Urinary bladder (tissue), 3 donors: ENCODE measurements at regions not wholly inside any gene's neighbourhood (a gene's known extent, or its start where the extent isn't known, plus 50 kb on each side); places are given as distances from the start of the nearest gene placed in this dataset.
"Not testable (repeated sequence)": the region's sequence is repeated elsewhere in the genome, so short reads cannot be mapped to it uniquely, and the experiment has no call there.

Source experiments
- DNase-seq: peaks from one replicate; pipeline ENCODE4 v3.0.0-alpha.2; 2015; ENCODE audit errors: extremely low spot score
- H3K27ac ChIP-seq: one replicate; pipeline ENCODE4 v1.5.1; 2013; ENCODE audit warnings: low read depth, mild to moderate bottlenecking, moderate library complexity
- H3K36me3 ChIP-seq: one replicate; pipeline ENCODE4 v1.6.1; 2013; ENCODE audit warnings: mild to moderate bottlenecking, moderate library complexity; ENCODE audit not compliant: insufficient read depth
- H3K4me1 ChIP-seq: one replicate; pipeline ENCODE4 v1.6.1; 2013; ENCODE audit warnings: mild to moderate bottlenecking, moderate library complexity; ENCODE audit not compliant: insufficient read depth
- H3K4me3 ChIP-seq: one replicate; pipeline ENCODE4 v1.5.1; 2013; ENCODE audit warnings: low read depth, low read length
- WGBS: extraction: QIAGEN DNeasy Blood & Tissue Kit; methylation state at CpG from one replicate; pipeline ENCODE4 v1.1.7; 2013; 5-methylcytosine and 5-hydroxymethylcytosine counted together
- donor health status: healthy with polysubstance abuse.
- donor health status: healthy.

DNA sequence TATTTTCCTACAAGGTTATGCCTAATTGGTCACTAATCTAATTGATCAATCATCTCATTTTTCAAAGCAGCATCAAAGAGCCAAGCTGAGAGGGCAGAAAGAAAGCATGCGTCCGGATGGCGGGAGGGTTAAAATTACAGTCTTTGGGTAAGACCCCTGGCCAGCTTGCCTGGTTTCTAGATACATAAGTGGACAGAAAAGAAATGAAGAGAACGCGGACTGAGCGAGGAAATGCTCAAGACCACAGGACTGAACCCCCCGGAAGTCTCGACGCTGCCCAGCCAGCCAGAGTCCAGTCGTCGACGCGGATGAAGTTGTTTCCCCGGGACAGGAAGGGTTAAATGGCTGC lies 297.2 kb downstream of the OMA1 start:
- Histone ChIP-seq H3K36me3 (no peaks in the 10 kb centered on the region), H3K4me3 (peak overlapping the region; percentile 18), H3K4me1 (peaks cover 2% of the 10 kb centered on the region), H3K27ac (no peak overlapping the region)
- WGBS, result 2% methylated on average over 14 of the region's 14 CpGs
- DNase-seq, result no peak

DNA sequence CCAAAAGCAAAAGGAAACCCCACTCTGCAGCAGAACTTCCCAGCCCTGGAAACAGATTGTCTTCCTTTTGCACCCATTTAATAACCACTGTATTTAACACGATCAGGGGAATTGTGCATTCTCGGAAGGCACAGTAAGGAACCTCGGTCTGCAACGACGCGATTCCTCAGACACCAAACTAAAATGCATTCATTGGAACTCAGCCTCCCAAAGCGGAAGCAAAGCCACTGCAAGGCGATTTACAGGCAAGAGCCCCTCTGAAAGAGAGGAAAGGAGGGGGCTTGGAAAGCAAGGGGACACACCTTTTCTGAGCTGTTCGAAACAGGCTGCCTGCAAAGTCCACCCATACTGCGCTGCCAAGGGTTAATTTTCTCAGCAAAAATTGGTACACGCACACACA lies 297.7 kb downstream of the OMA1 start:
- no peak for DNase-seq
- Histone ChIP-seq H3K4me3 (no peak overlapping the region), H3K27ac (no peak overlapping the region), H3K4me1 (peaks cover 2% of the 10 kb centered on the region), H3K36me3 (no peaks in the 10 kb centered on the region)
- WGBS, result 3% methylated on average over 11 of the region's 11 CpGs

DNA sequence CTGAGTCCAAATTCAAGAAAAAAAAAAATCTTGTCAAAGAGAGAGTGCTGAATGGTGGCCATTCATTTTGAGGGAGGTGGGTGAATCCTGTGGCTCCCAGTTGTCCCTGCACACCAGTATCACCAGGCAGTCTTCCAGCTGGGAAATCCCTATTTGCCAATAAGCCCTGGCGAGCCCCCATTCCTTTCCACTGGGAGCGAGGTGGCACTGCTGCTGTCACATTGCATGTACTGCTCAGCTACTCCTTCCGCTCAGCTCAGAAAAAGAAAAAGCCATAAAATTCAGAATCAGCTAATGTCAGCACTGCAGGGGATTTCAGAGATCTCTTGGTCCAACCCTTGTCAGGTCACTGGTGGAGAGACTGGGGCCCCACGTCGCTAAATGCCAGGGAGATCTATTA lies 298.5 kb downstream of the OMA1 start:
- H3K27ac ChIP-seq, result no peak overlapping the region
- H3K4me3 ChIP-seq, result no peak overlapping the region
- H3K36me3 ChIP-seq, result no peaks in the 10 kb centered on the region
- 16% methylated on average over 5 of the region's 5 CpGs for WGBS
- peaks cover 2% of the 10 kb centered on the region for H3K4me1 ChIP-seq
- DNase-seq, result no peak

DNA sequence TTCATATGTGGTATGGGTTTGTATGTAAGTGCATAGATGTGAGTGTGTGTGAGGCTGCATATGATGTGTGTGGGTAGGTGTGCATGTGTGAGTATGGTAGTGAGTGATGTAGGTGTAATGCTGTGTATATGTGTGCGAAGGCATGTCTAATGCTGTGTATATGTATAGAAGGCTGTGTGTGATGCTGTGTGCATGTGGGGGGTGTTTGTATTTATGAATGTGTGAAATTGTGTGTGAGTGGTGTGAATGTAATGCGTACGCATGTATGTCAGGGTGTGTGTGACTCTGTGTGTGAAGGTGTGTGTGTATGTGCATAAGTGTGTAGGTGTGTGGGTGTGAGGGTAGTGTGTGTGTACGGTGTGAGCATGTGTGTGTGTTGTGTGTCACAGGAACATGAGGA lies 300.0 kb downstream of the OMA1 start:
- no peaks in the 10 kb centered on the region for H3K36me3 ChIP-seq
- no peak overlapping the region for H3K4me3 ChIP-seq
- DNase-seq, result no peak
- WGBS, result 94% methylated on average over 4 of the region's 4 CpGs
- no peak overlapping the region for H3K27ac ChIP-seq
- H3K4me1 ChIP-seq, result peaks cover 2% of the 10 kb centered on the region

DNA sequence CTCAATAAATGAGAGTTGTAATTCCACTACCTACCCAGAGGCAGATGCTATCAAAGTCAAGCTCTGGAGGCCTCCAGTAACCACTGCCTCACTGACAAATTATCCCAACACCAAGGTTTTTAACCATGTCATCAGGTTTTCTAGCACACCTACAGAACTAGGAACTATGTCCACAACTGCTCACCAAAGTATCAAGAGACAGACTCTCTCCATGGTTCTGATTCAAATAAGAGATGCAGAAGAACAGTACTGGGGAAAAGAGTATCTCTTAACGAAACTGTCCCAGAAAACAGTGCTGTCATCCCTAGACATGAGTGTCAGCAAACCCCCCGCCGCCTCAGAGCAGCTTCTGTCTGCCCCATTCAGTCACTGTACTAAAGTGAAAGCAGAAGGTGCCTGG lies 301.7 kb downstream of the OMA1 start:
- Histone ChIP-seq H3K36me3 (no peaks in the 10 kb centered on the region), H3K4me3 (no peak overlapping the region), H3K4me1 (peaks cover 2% of the 10 kb centered on the region), H3K27ac (no peak overlapping the region)
- 68% methylated on average over 3 of the region's 3 CpGs for WGBS
- no peak for DNase-seq

DNA sequence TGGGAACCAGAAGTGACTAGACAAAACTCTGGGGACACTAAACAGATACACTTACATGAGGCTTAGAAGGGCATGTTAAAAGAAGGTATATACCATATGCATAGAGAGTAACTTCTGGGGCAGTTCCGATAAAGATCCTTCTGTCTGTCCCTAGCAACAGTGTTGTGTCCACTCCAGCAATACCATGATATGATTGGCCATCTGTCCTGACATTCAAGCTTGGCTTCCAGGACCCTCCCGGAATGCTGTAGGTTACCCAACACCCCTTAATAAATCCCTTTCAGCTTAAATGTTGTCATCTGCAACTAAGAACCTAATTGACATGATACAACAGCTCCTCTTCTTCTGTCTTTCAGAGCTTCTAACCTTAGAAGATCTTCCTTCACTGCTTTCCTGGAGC lies 307.7 kb downstream of the OMA1 start:
- 72% methylated on average over 2 of the region's 2 CpGs for WGBS
- H3K27ac ChIP-seq, result no peak overlapping the region
- no peak for DNase-seq

DNA sequence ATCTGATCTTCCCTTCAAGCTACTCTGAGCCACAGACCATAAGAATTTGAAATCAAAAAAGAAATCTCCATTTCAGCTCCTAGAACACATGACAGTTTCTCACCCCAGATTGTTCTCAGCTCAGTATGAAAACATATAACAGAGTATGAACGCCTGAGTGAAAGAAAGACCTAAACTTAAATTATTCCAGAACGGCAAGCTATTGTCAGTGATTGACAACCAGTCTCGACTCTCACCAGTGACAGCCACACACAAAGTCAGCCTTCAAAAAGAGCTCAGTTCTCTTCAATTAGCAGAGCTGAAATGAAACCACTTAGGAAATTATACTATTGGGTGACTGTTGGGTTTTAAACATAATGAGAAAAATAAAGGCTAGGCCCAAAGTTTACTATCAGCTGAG lies 312.8 kb downstream of the OMA1 start:
- DNase-seq, result no peak
- Histone ChIP-seq H3K4me1 (no peaks in the 10 kb centered on the region), H3K27ac (no peak overlapping the region), H3K4me3 (no peak overlapping the region), H3K36me3 (no peaks in the 10 kb centered on the region)
- WGBS, result 80% methylated on average over 3 of the region's 3 CpGs

More for the DNA sequence above, 307.7 kb downstream of the OMA1 start:
- H3K36me3 ChIP-seq, result no peaks in the 10 kb centered on the region
- no peak overlapping the region for H3K4me3 ChIP-seq
- no peaks in the 10 kb centered on the region for H3K4me1 ChIP-seq

DNA sequence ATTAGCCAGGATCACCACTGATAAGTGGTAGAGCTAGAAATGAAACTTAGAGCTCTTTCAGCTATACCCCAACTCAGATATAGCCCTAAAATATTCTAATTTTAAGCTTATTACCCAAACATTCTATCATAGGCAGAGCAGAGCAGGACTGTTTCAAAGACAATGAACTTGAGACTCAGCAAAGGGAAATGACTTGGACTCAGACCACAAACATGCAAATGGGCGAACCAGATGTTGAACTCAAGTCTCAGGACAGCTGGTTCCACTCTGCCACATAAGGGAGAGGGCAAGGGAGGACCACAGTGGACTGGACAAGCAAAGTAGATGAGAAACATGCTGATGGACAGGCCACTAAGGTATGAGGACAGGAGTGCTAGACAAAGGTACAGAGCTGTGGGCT lies 315.3 kb downstream of the OMA1 start:
- no peaks in the 10 kb centered on the region for H3K36me3 ChIP-seq
- no peak overlapping the region for H3K27ac ChIP-seq
- 58% methylated on average over 1 of the region's 1 CpG for WGBS
- no peak overlapping the region for H3K4me3 ChIP-seq
- no peak for DNase-seq
- no peaks in the 10 kb centered on the region for H3K4me1 ChIP-seq

DNA sequence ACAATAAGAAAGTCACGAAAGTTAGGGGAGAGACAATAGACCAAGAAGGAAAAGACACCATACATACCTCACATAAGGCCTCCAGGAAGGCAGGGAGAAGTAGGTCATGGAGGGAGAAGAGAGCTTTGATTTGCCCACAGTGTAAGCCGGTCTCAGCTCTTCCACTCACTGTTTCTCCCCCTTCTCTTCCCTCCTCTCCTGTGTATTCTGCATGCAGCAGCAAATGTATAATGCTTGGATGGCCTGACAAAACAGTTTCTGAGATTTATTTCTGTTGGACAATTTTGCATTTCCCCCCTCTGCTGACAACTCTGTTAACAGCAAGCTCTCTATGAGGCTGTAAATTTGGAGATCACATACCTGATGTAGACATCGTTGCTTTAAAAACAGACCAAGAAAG lies 318.9 kb downstream of the OMA1 start:
- no peak for DNase-seq
- Histone ChIP-seq H3K4me1 (no peaks in the 10 kb centered on the region), H3K36me3 (no peaks in the 10 kb centered on the region), H3K27ac (no peak overlapping the region), H3K4me3 (no peak overlapping the region)
- 63% methylated on average over 3 of the region's 3 CpGs for WGBS

DNA sequence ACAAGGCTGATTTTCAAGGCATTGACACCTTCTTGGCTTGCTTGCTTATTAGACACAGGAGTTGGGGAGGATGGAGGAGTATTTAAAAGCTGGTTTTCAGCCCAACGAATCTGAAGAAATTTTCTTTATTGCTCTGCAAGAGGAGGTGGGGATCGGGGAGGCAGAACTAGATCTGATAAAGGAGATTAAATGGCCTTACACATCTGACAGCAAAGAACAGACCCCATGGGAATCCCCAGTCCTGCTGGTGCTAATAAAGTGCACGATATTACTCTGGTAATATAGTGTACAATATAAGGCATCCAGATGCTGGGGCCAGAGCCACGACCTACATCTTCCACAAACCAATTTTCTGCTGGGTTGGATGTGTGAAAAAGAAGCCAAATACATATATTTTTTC lies 323.0 kb downstream of the OMA1 start:
- no peaks in the 10 kb centered on the region for H3K4me1 ChIP-seq
- no peak for DNase-seq
- no peak overlapping the region for H3K27ac ChIP-seq
- no peak overlapping the region for H3K4me3 ChIP-seq
- 47% methylated on average over 4 of the region's 4 CpGs for WGBS
- H3K36me3 ChIP-seq, result no peaks in the 10 kb centered on the region

DNA sequence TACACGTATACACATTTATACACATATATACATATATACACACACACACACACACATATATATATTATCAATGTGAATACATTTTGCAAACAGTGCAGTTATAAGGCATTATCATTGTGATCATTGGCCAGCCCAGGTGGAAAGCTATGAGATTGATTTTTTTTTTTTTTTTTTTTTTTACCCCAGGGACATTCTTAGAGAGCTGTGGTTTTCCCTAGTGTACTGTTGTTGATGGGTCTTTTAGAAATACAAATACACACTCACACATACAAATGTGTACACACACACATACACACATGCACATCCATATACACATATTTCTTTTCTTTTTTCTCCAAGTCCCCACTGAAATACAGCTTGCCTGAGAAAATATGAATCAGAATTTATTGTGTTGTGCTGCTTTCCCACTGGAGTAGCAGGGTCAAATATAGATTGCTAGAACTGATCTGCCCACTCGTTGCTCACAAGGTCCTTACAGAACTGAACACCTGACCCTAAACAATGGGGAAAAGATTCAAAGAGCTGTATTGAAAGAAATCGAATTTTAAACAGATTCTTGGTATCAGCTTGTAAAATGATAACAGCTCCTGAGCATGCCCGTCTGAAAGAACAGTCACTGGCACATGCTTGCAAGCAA lies 325.6 kb downstream of the OMA1 start:
- WGBS, result 50% methylated on average over 4 of the region's 4 CpGs
- no peak overlapping the region for H3K4me3 ChIP-seq
- H3K27ac ChIP-seq, result no peak overlapping the region
- no peaks in the 10 kb centered on the region for H3K4me1 ChIP-seq
- H3K36me3 ChIP-seq, result no peaks in the 10 kb centered on the region
- no peak for DNase-seq

DNA sequence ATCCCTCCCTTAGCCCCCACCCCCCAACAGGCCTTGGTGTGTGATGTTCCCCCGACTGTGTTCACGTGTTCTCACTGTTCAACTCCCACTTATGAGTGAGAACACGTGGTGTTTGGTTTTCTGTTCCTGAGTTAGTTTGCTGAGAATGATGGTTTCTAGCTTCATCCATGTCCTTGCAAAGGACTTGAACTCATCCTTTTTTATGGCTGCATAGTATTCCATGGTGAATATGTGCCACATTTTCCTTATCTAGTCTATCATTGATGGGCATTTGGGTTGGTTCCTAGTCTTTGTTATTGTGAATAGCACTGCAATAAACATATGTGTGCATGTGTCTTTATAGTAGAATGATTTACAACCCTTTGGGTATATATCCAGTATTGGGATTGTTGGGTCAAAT lies 330.4 kb downstream of the OMA1 start:
- H3K36me3 ChIP-seq, H3K4me1 ChIP-seq, DNase-seq, H3K27ac ChIP-seq, H3K4me3 ChIP-seq: not testable (repeated sequence)
- WGBS, result 96% methylated on average over 3 of the region's 3 CpGs

DNA sequence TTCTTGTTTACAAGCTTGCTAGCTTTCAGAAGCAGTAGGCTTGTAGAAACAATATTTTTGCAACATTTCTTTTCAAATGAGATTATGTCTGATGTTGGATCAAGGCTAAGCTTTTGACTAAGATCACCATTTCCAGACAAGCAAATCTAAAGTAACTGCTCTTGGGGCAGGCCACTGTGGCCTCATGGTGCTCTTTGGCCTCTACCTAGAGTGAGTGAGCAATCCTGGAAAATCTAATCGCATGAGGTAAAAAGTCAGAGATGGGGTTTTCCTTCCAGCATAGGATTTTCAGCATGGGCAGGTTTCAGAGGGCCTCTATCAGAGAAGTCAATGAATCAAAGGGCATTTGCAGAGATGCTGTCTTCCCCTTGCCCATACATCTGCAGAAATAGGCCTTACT lies 331.9 kb downstream of the OMA1 start:
- DNase-seq, result no peak
- H3K4me1 ChIP-seq, result no peaks in the 10 kb centered on the region
- no peak overlapping the region for H3K4me3 ChIP-seq
- H3K27ac ChIP-seq, result no peak overlapping the region
- H3K36me3 ChIP-seq, result no peaks in the 10 kb centered on the region
- 79% methylated on average over 1 of the region's 1 CpG for WGBS

DNA sequence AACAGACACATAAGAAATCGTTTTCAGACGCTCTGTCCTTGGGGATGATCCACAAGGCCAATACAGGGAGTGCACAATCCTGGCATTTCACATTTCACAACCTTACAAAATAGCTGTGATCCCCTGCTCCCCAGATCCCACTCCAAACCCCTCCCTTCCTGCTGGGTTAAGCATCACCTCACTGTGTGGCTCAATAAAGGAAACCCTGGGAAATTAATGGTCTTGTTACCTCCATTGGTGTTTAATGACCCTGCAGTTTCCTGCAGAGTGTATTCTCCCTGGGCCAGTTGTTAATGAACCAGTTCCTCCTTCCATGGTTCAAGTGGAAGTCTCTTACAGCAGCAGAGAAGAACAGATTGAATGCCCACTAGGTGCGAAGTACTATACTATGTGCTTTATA lies 334.7 kb downstream of the OMA1 start:
- no peaks in the 10 kb centered on the region for H3K36me3 ChIP-seq
- H3K27ac ChIP-seq, result no peak overlapping the region
- no peak for DNase-seq
- no peaks in the 10 kb centered on the region for H3K4me1 ChIP-seq
- WGBS, result 29% methylated on average over 3 of the region's 3 CpGs
- H3K4me3 ChIP-seq, result no peak overlapping the region

DNA sequence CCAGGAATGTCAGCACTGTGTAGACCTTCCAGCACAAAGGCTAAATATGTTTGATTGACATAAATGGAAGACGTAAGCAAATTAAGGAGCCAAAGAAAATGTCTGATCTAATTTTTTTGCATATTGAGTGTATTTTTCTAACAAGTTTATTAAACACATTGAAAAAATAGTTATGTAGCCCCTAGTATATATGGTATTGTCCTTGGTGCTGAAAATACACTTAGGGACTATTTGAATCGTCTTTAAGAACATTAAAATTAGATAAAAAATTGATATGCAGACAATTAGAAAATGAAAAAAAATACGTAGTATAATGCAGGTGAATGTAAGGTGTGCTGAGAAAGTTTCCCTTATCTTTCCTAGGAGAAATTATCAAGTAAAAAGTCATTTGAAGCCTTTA lies 337.0 kb downstream of the OMA1 start:
- Histone ChIP-seq H3K4me3 (no peak overlapping the region), H3K4me1 (no peaks in the 10 kb centered on the region), H3K27ac (no peak overlapping the region), H3K36me3 (no peaks in the 10 kb centered on the region)
- no peak for DNase-seq
- 73% methylated on average over 3 of the region's 3 CpGs for WGBS
